A549 (cell line): ENCODE measurements at regions not wholly inside any gene's neighbourhood (a gene's known extent, or its start where the extent isn't known, plus 50 kb on each side); places are given as distances from the start of the nearest gene placed in this dataset.

ENCODE experiments used
- ATAC-seq, 2 experiments: fragments of 200-7000 bp in 1 of 2; fragments of >200 bp in 1 of 2; cut with Nextera tagmentation in 1 of 2; cut with Tn5 transposase in 1 of 2; 3 replicates each; pipeline versions ENCODE4 v1.8.0 to v1.9.1; 2018 to 2020; ENCODE audit warnings: mild to moderate bottlenecking in 1 of 2, moderate library complexity in 1 of 2
- CTCF ChIA-PET: fragments of 300-600 bp; sonication (Branson Sonifier 250); formaldehyde crosslinking; extraction: SDS; loops from one replicate; lab custom pipeline; 2021; ENCODE audit warnings: antibody characterized with exemption, inconsistent platforms; lab: Yijun Ruan, JAX
- POLR2A ChIA-PET: fragments of 350-600 bp; formaldehyde crosslinking; extraction: SDS; loops from one replicate; lab custom pipeline; 2021; ENCODE audit warnings: antibody characterized with exemption, inconsistent platforms; lab: Yijun Ruan, JAX
- DNase-seq, 2 experiments: peaks; one replicate each; pipeline versions ENCODE4 v3.0.0 to v3.0.0-alpha.2; 2011 to 2016; ENCODE audit warnings: low read depth in 1 of 2, low spot score in 1 of 2
- FAIRE-seq: peaks from 2 replicates; lab custom pipeline; 2011; peaks lifted over from hg19 to GRCh38; lab: Jason Lieb, UNC
- H3K27ac ChIP-seq, 2 experiments: fragments of >200 bp; sonication (Bioruptor Twin); formaldehyde crosslinking; 3 replicates each; pipeline ENCODE4 v1.5.1; 2016 to 2017
- H3K4me1 ChIP-seq: fragments of >200 bp; sonication (Bioruptor Twin); formaldehyde crosslinking; 3 replicates; pipeline ENCODE4 v1.6.1; 2016
- H3K4me2 ChIP-seq: fragments of >200 bp; sonication (Bioruptor Twin); formaldehyde crosslinking; 3 replicates; pipeline ENCODE4 v1.6.1; 2016
- H3K4me3 ChIP-seq: fragments of >200 bp; sonication (Bioruptor Twin); formaldehyde crosslinking; 3 replicates; pipeline ENCODE4 v1.5.1; 2016
- H3K9me3 ChIP-seq: fragments of >200 bp; sonication (Bioruptor Twin); formaldehyde crosslinking; 3 replicates; pipeline ENCODE4 v1.6.1; 2016
- CBX2 ChIP-seq: fragments of 200-600 bp; sonication (generic); IDR thresholded peaks from 2 replicates; pipeline ENCODE4 v1.6.1; 2016; ENCODE audit warnings: low read depth, mild to moderate bottlenecking, borderline replicate concordance
- CEBPB ChIP-seq, 2 experiments: fragments of >200 bp in 1 of 2; sonication (Bioruptor Twin) in 1 of 2; formaldehyde crosslinking in 1 of 2; IDR thresholded peaks; 2 replicates each; pipeline ENCODE4 v1.6.1; 2012 to 2016
- CHD2 ChIP-seq: fragments of 150-350 bp; IDR thresholded peaks from 2 replicates; pipeline ENCODE4 v1.6.1; 2014; ENCODE audit warnings: low read length; ENCODE audit not compliant: partially characterized antibody
- HEYL ChIP-seq: fragments of 250-450 bp; sonication (Bioruptor Pico); IDR thresholded peaks from 2 replicates; pipeline ENCODE4 v1.8.0; 2021; ENCODE audit warnings: mild to moderate bottlenecking, moderate library complexity
- HOXB5 ChIP-seq: fragments of 250-450 bp; sonication (Bioruptor Pico); IDR thresholded peaks from 2 replicates; pipeline ENCODE4 v1.5.0; 2020; ENCODE audit warnings: mild to moderate bottlenecking, moderate library complexity
- JUNB ChIP-seq: fragments of >200 bp; sonication (Bioruptor Twin); formaldehyde crosslinking; IDR thresholded peaks from 2 replicates; pipeline ENCODE4 v1.6.1; 2016
- KDM5A ChIP-seq: fragments of 200-600 bp; sonication (generic); IDR thresholded peaks from 2 replicates; pipeline ENCODE4 v1.6.1; 2016; ENCODE audit warnings: antibody characterized with exemption, mild to moderate bottlenecking
- NPAS2 ChIP-seq: fragments of 250-450 bp; sonication (Bioruptor Pico); IDR thresholded peaks from 2 replicates; pipeline ENCODE4 v1.8.0; 2022; ENCODE audit warnings: mild to moderate bottlenecking, moderate library complexity, borderline replicate concordance
- NR3C1 ChIP-seq: fragments of >200 bp; sonication (Bioruptor Twin); formaldehyde crosslinking; IDR thresholded peaks from 3 replicates; pipeline ENCODE4 v1.6.1; 2017
- POLR2AphosphoS2 ChIP-seq: conservative IDR thresholded peaks from 2 replicates; pipeline ENCODE4 v1.6.1; 2012; ENCODE audit warnings: low read length, improper control_type of control experiment, inconsistent platforms
- RARB ChIP-seq: fragments of 250-450 bp; sonication (Bioruptor Pico); IDR thresholded peaks from 2 replicates; pipeline ENCODE4 v1.8.0; 2021; ENCODE audit warnings: mild to moderate bottlenecking, moderate library complexity
- RNF2 ChIP-seq: fragments of 200-600 bp; sonication (generic); IDR thresholded peaks from 2 replicates; pipeline ENCODE4 v1.6.1; 2016; ENCODE audit warnings: low read depth, mild to moderate bottlenecking, antibody characterized with exemption, moderate library complexity, borderline replicate concordance
- WGBS: methylation state at CpG from one replicate; pipeline ENCODE4 v1.1.6; 2017; ENCODE audit errors: missing lambda C conversion rate; 5-methylcytosine and 5-hydroxymethylcytosine counted together
- TF ChIP-seq, protein P1 (sequence below): fragments of >200 bp; sonication (Bioruptor Twin); formaldehyde crosslinking; IDR thresholded peaks from 3 replicates; pipeline ENCODE4 v1.5.1; 2016
- TF ChIP-seq, protein P2 (sequence below): IDR thresholded peaks from 2 replicates; pipeline ENCODE4 v1.6.1; 2012
- TF ChIP-seq, protein P3 (sequence below): fragments of 200-600 bp; sonication (generic); IDR thresholded peaks from 2 replicates; pipeline ENCODE4 v1.6.1; 2016; ENCODE audit warnings: antibody characterized with exemption, mild to moderate bottlenecking, moderate library complexity

DNA sequence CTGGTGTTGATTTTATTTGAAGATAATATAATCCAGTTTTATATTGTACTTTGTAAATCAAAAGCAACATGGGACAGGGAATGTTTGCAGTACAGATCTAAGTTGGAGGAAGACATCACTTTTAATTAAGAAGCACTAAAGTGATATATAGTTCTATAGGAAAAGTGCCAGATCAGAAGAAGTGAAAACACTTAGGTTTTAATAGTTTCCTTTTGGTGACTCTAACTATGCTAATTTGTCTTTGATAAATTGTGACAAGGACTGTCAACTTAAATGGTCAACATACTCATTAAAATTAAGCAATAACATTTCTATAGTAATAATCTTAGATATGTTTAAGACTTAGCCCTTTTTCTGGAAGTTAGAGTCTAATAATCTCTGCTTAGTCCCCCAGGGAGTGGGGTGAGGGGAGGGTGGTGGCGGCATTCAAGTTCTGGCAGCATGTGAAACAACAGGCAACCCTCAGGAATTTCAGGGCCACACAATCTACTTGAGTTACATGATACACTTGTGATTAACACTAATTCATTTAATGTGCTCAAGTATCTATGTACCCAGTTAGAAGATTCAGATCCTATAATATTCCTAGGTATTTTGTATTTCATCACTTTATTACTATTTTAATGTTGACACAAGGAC, 1026.5 kb downstream of the NR2F1-AS1 start:
- peak; percentile 49 for FAIRE-seq
- CTCF ChIA-PET, result interaction anchor here (0.5 kb wide), 1 partner anchor 1333 kb away, joined by 6 read pairs; no protein-coding TSS in a partner anchor
- Histone ChIP-seq H3K4me2 (no peak overlapping the region; the same call in 2 of the 3 replicates), H3K27ac (peak overlapping the region; percentile 56 to 77; a peak in 5 of 6 replicates), H3K4me1 (peaks cover 42% of the 10 kb centered on the region), H3K4me3 (no peak overlapping the region), H3K9me3 (no peaks in the 10 kb centered on the region)
- DNase-seq, result no peak
- POLR2A ChIA-PET, result interaction anchor here (0.7 kb wide), 1 partner anchor 199 kb away, joined by 3 read pairs; no protein-coding TSS in a partner anchor
- WGBS, result 82% methylated on average over 1 of the region's 1 CpG
- no peak for ATAC-seq
- TF ChIP-seq JUNB, result no peak
- TF ChIP-seq CEBPB (IDR thresholded peaks at IDR 0.05), result 0 out of 4 replicates have a peak, but pooled peaks of 1 of the 2 experiments have one; percentile 9
- no peak for TF ChIP-seq RNF2

DNA sequence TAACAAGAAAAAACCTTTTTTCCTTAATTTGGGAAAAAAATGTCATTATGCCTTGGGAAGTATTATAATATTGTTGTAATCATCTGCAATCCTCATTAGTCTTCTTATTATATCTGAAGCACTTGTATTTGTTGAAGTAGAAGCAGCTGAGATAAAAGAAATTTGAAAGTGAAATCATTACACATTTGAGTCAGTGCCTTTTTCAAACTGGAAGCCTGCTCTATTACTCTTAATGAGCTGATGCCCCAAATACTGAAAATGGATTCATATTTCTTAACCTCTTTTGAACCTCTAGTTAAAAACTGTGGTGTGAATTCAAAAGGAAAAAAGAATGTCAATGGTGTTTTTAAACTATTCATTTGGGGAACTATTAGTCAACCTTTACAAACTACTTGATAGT, 1027.7 kb downstream of the NR2F1-AS1 start:
- ChIA-PET POLR2A (no interaction called here), CTCF (no interaction called here)
- TF ChIP-seq CBX2 (no peak), RARB (CRISPR knock-in tag) (no peak), HOXB5 (CRISPR knock-in tag) (no peak), HEYL (no peak), POLR2AphosphoS2 (no peak), NR3C1 (no peak), NPAS2 (CRISPR knock-in tag) (no peak), CHD2 (no peak), KDM5A (no peak)
- TF ChIP-seq, protein P1, sequence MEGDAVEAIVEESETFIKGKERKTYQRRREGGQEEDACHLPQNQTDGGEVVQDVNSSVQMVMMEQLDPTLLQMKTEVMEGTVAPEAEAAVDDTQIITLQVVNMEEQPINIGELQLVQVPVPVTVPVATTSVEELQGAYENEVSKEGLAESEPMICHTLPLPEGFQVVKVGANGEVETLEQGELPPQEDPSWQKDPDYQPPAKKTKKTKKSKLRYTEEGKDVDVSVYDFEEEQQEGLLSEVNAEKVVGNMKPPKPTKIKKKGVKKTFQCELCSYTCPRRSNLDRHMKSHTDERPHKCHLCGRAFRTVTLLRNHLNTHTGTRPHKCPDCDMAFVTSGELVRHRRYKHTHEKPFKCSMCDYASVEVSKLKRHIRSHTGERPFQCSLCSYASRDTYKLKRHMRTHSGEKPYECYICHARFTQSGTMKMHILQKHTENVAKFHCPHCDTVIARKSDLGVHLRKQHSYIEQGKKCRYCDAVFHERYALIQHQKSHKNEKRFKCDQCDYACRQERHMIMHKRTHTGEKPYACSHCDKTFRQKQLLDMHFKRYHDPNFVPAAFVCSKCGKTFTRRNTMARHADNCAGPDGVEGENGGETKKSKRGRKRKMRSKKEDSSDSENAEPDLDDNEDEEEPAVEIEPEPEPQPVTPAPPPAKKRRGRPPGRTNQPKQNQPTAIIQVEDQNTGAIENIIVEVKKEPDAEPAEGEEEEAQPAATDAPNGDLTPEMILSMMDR, result no peak
- TF ChIP-seq, protein P2, sequence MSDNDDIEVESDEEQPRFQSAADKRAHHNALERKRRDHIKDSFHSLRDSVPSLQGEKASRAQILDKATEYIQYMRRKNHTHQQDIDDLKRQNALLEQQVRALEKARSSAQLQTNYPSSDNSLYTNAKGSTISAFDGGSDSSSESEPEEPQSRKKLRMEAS, result no peak
- TF ChIP-seq, protein P3, sequence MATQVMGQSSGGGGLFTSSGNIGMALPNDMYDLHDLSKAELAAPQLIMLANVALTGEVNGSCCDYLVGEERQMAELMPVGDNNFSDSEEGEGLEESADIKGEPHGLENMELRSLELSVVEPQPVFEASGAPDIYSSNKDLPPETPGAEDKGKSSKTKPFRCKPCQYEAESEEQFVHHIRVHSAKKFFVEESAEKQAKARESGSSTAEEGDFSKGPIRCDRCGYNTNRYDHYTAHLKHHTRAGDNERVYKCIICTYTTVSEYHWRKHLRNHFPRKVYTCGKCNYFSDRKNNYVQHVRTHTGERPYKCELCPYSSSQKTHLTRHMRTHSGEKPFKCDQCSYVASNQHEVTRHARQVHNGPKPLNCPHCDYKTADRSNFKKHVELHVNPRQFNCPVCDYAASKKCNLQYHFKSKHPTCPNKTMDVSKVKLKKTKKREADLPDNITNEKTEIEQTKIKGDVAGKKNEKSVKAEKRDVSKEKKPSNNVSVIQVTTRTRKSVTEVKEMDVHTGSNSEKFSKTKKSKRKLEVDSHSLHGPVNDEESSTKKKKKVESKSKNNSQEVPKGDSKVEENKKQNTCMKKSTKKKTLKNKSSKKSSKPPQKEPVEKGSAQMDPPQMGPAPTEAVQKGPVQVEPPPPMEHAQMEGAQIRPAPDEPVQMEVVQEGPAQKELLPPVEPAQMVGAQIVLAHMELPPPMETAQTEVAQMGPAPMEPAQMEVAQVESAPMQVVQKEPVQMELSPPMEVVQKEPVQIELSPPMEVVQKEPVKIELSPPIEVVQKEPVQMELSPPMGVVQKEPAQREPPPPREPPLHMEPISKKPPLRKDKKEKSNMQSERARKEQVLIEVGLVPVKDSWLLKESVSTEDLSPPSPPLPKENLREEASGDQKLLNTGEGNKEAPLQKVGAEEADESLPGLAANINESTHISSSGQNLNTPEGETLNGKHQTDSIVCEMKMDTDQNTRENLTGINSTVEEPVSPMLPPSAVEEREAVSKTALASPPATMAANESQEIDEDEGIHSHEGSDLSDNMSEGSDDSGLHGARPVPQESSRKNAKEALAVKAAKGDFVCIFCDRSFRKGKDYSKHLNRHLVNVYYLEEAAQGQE, result no peak
- ATAC-seq (no peak), FAIRE-seq (no peak), DNase-seq (no peak)
- no peaks in the 10 kb centered on the region for H3K9me3 ChIP-seq
- H3K27ac ChIP-seq, result peak overlapping the region; percentile 77 to 81; a peak in 5 of 6 replicates
- peak overlapping the region; percentile 72 for H3K4me2 ChIP-seq
- peaks cover 31% of the 10 kb centered on the region for H3K4me1 ChIP-seq
- no peak overlapping the region for H3K4me3 ChIP-seq
